Caco-2 (cell line): ENCODE measurements at regions not wholly inside any gene's neighbourhood (a gene's known extent, or its start where the extent isn't known, plus 50 kb on each side); places are given as distances from the start of the nearest gene placed in this dataset.

ENCODE experiments used
- BruUV-seq: library from RNA; stranded (reverse); fragments of 400-500 nt; replicated peaks from 2 replicates; lab custom pipeline; 2021; lab: Mats Ljungman, UMichigan
- CTCF ChIA-PET: fragments of 300-600 bp; sonication (Branson Sonifier 250); formaldehyde crosslinking; loops from one replicate; lab custom pipeline; 2022; ENCODE audit warnings: antibody characterized with exemption; lab: Charles Lee
- POLR2A ChIA-PET: fragments of 300-600 bp; sonication (Branson Sonifier 250); formaldehyde crosslinking; loops from one replicate; lab custom pipeline; 2022; ENCODE audit warnings: antibody characterized with exemption; lab: Charles Lee
- DNase-seq, 2 experiments: peaks; one replicate each; pipeline versions ENCODE4 v3.0.0 to v3.0.0-alpha.2; 2020 to 2022
- H3K27me3 ChIP-seq: replicated peaks from 2 replicates; pipeline ENCODE4 v1.6.0; 2011; ENCODE audit warnings: low read length; ENCODE audit not compliant: control insufficient read depth, insufficient read depth
- H3K36me3 ChIP-seq: 2 replicates; pipeline ENCODE4 v1.5.1; 2011; ENCODE audit warnings: low read length; ENCODE audit not compliant: control insufficient read depth, insufficient read depth
- H3K4me1 ChIP-seq: fragments of 250-450 bp; sonication (Bioruptor Pico); 2 replicates; pipeline ENCODE4 v1.5.1; 2020; ENCODE audit warnings: mild to moderate bottlenecking
- H3K4me3 ChIP-seq: 2 replicates; pipeline ENCODE4 v1.5.1; 2011; ENCODE audit warnings: low read depth, mild to moderate bottlenecking, control low read depth, low read length
- H3K9me3 ChIP-seq: fragments of 250-450 bp; sonication (Bioruptor Pico); 2 replicates; pipeline ENCODE4 v1.5.1; 2020; ENCODE audit warnings: mild to moderate bottlenecking, moderate library complexity
- H3K27ac Mint-ChIP-seq: one replicate; pipeline ENCODE4 v1.8.0; 2022; ENCODE audit warnings: mixed read lengths; ENCODE audit not compliant: unreplicated experiment
- H3K27me3 Mint-ChIP-seq: one replicate; pipeline ENCODE4 v1.8.0; 2022; ENCODE audit warnings: mixed read lengths; ENCODE audit not compliant: insufficient read depth, unreplicated experiment
- H3K36me3 Mint-ChIP-seq: one replicate; pipeline ENCODE4 v1.8.0; 2022; ENCODE audit warnings: mild to moderate bottlenecking, mixed read lengths; ENCODE audit not compliant: insufficient read depth, unreplicated experiment
- H3K4me1 Mint-ChIP-seq: one replicate; pipeline ENCODE4 v1.8.0; 2022; ENCODE audit warnings: low read depth, mixed read lengths; ENCODE audit not compliant: unreplicated experiment
- H3K4me3 Mint-ChIP-seq: one replicate; pipeline ENCODE4 v1.8.0; 2022; ENCODE audit warnings: mild to moderate bottlenecking, moderate library complexity, mixed read lengths; ENCODE audit not compliant: unreplicated experiment
- H3K9me3 Mint-ChIP-seq: one replicate; pipeline ENCODE4 v1.8.0; 2022; ENCODE audit warnings: mixed read lengths; ENCODE audit not compliant: unreplicated experiment
- intact Hi-C: fragments of 100-400 bp; cut with micrococcal nuclease; formaldehyde crosslinking; loops from one replicate; pipeline ENCODE4 v1.10.0; 2022; ENCODE audit not compliant: unreplicated experiment
- TF ChIP-seq, protein P1 (sequence below), 2 experiments: fragments of 200-600 bp in 1 of 2; IDR thresholded peaks; 1 replicate in 1 of 2; 2 replicates in 1 of 2; pipeline versions ENCODE4 v1.5.1 to v1.8.0; 2011 to 2022; ENCODE audit warnings: antibody characterized with exemption in 1 of 2, control low read depth in 1 of 2, inconsistent platforms in 1 of 2, low read depth in 1 of 2, low read length in 1 of 2, mild to moderate bottlenecking in 1 of 2, moderate library complexity in 1 of 2; ENCODE audit not compliant: insufficient read depth in 1 of 2, severe bottlenecking in 1 of 2, unreplicated experiment in 1 of 2

DNA sequence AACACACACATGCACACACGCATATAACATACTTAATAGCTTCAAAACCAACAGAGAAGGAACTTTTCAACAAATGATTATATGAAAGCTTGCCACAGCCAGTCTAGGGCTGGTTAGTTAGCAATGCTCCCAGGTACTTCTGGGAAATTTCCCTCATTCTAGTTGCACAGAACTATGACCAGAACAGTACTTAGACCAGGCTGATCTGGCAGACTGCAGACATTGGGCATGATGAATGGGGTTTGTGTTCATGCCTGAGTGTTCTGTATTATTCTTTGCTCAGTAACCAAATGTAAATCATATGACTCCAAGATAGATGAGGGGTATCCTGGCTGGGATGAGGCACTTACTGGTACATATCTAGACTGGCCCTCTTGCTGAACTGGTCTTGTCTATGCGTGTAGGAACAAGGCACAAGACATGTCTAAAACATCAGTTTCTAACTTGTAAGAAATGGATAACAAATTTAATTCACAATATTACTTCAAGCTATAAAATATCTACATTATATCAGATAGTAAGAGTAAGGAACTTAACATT lies 50.3 kb upstream of the GEMIN8 start:
- Histone ChIP-seq H3K4me1 (no peaks in the 10 kb centered on the region), H3K36me3 (no peaks in the 10 kb centered on the region), H3K4me3 (no peak overlapping the region), H3K27me3 (no peaks in the 10 kb centered on the region), H3K9me3 (no peaks in the 10 kb centered on the region)
- TF ChIP-seq, protein P1, sequence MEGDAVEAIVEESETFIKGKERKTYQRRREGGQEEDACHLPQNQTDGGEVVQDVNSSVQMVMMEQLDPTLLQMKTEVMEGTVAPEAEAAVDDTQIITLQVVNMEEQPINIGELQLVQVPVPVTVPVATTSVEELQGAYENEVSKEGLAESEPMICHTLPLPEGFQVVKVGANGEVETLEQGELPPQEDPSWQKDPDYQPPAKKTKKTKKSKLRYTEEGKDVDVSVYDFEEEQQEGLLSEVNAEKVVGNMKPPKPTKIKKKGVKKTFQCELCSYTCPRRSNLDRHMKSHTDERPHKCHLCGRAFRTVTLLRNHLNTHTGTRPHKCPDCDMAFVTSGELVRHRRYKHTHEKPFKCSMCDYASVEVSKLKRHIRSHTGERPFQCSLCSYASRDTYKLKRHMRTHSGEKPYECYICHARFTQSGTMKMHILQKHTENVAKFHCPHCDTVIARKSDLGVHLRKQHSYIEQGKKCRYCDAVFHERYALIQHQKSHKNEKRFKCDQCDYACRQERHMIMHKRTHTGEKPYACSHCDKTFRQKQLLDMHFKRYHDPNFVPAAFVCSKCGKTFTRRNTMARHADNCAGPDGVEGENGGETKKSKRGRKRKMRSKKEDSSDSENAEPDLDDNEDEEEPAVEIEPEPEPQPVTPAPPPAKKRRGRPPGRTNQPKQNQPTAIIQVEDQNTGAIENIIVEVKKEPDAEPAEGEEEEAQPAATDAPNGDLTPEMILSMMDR (IDR thresholded peaks at IDR 0.05; ENCODE audit: insufficient read depth in 1 of 2, low read depth in 1 of 2, low read length in 1 of 2, severe bottlenecking in 1 of 2, unreplicated experiment in 1 of 2): no peak
- POLR2A ChIA-PET: no interaction called here
- CTCF ChIA-PET: no interaction called here
- Mint-ChIP-seq H3K27me3 (no peaks in the 10 kb centered on the region), H3K9me3 (no peaks in the 10 kb centered on the region), H3K4me1 (no peaks in the 10 kb centered on the region), H3K36me3 (no peaks in the 10 kb centered on the region), H3K27ac (no peak overlapping the region), H3K4me3 (no peak overlapping the region)
- no TSS peak for BruUV-seq
- intact Hi-C loops: no loop called here
- DNase-seq: no peak
